GM23248 (cell line): ENCODE measurements at regions not wholly inside any gene's neighbourhood (a gene's known extent, or its start where the extent isn't known, plus 50 kb on each side); places are given as distances from the start of the nearest gene placed in this dataset.

ENCODE experiments used
- EZH2 ChIP-seq: fragments of 200-600 bp; sonication (generic); IDR thresholded peaks from 2 replicates; pipeline ENCODE4 v1.6.1; 2018; ENCODE audit warnings: antibody characterized with exemption, mild to moderate bottlenecking; ENCODE audit not compliant: insufficient read depth, poor library complexity, severe bottlenecking
- EZH2phosphoT487 ChIP-seq: fragments of 200-600 bp; sonication (generic); IDR thresholded peaks from 2 replicates; pipeline ENCODE4 v1.6.1; 2018; ENCODE audit warnings: antibody characterized with exemption, moderate library complexity, mild to moderate bottlenecking, low read depth; ENCODE audit not compliant: insufficient read depth

- TF ChIP-seq EZH2 = no peak
- no peak for TF ChIP-seq EZH2phosphoT487
These were observed 200.4 kb downstream of the SPP2 start for GRCh38 chr2:234250926-234251325.
